K562 (cell line): ENCODE measurements at regions not wholly inside any gene's neighbourhood (a gene's known extent, or its start where the extent isn't known, plus 50 kb on each side); places are given as distances from the start of the nearest gene placed in this dataset.

Source experiments
- CHD2 ChIP-seq: IDR thresholded peaks from 2 replicates; pipeline ENCODE4 v1.6.1; 2011; ENCODE audit warnings: low read depth, low read length
- CTCF ChIP-seq, 3 experiments: IDR thresholded peaks in 2 of 3; conservative IDR thresholded peaks in 1 of 3; 2 replicates each; pipeline ENCODE4 v1.5.1; 2011 to 2012; ENCODE audit warnings: low read length in 3 of 3, mild to moderate bottlenecking in 3 of 3, control low read depth in 2 of 3, improper control_type of control experiment in 1 of 3, inconsistent platforms in 1 of 3, low read depth in 1 of 3, mixed read lengths in 1 of 3, moderate library complexity in 1 of 3; ENCODE audit not compliant: insufficient read depth in 2 of 3
- EZH2 ChIP-seq: IDR thresholded peaks from 2 replicates; pipeline ENCODE4 v1.6.1; 2012; ENCODE audit warnings: low read depth, mild to moderate bottlenecking, inconsistent platforms, low read length, borderline replicate concordance
- GTF2A2 ChIP-seq: IDR thresholded peaks from 2 replicates; pipeline ENCODE4 v1.6.1; 2016; ENCODE audit warnings: mild to moderate bottlenecking, missing genetic modification characterization, missing compliant biosample characterization
- JUNB ChIP-seq: fragments of 450-650 bp; formaldehyde crosslinking; conservative IDR thresholded peaks from 2 replicates; pipeline ENCODE4 v1.4.0; 2020; ENCODE audit warnings: mild to moderate bottlenecking
- MED1 ChIP-seq: sonication (generic); formaldehyde crosslinking; IDR thresholded peaks from 2 replicates; pipeline ENCODE4 v1.8.1; 2023; ENCODE audit warnings: missing genetic modification reagents, borderline replicate concordance
- POLR2AphosphoS2 ChIP-seq: IDR thresholded peaks from 2 replicates; pipeline ENCODE4 v1.6.1; 2012; ENCODE audit warnings: low read length, improper control_type of control experiment
- PTRF ChIP-seq: fragments of 450-650 bp; IDR thresholded peaks from 2 replicates; pipeline ENCODE4 v1.6.1; 2016; ENCODE audit warnings: mild to moderate bottlenecking, missing genetic modification characterization, missing compliant biosample characterization
- RB1 ChIP-seq: fragments of 450-650 bp; IDR thresholded peaks from 2 replicates; pipeline ENCODE4 v1.6.1; 2017; ENCODE audit warnings: low read depth, mild to moderate bottlenecking
- SP2 ChIP-seq: IDR thresholded peaks from 2 replicates; pipeline ENCODE4 v1.6.1; 2011; ENCODE audit warnings: mild to moderate bottlenecking, low read depth, low read length, moderate library complexity; ENCODE audit not compliant: poor library complexity, severe bottlenecking; ENCODE audit errors: extremely low read depth

GRCh38 chr11:91263496-91264365 lies 960.9 kb upstream of the FAT3 start:
- TF ChIP-seq PTRF (tag) (no peak), EZH2 (no peak), SP2 (no peak), RB1 (no peak), POLR2AphosphoS2 (no peak), JUNB (CRISPR knock-in tag) (no peak), MED1 (no peak), GTF2A2 (tag) (no peak), CTCF (IDR thresholded peaks at IDR 0.05 in 2 of 3, conservative IDR thresholded peaks at IDR 0.05 in 1 of 3; ENCODE audit: insufficient read depth in 2 of 3, low read depth in 1 of 3, low read length in 3 of 3) (no peak), CHD2 (no peak)
